Spleen (tissue), 7 donors: ENCODE measurements at regions not wholly inside any gene's neighbourhood (a gene's known extent, or its start where the extent isn't known, plus 50 kb on each side); places are given as distances from the start of the nearest gene placed in this dataset.

Source experiments
- CTCF ChIP-seq, 11 experiments: fragments of 200-600 bp in 7 of 11; fragments of 450-650 bp in 4 of 11; sonication (generic) in 4 of 11; IDR thresholded peaks in 8 of 11; conservative IDR thresholded peaks in 3 of 11; 1 replicate in 7 of 11; 2 replicates in 4 of 11; pipeline versions ENCODE4 v1.4.0 to v1.8.0; 2016 to 2021; ENCODE audit warnings: antibody characterized with exemption in 11 of 11, inconsistent platforms in 4 of 11, mild to moderate bottlenecking in 1 of 11
- POLR2A ChIP-seq, 3 donors: fragments of 450-650 bp; IDR thresholded peaks; one replicate each; pipeline ENCODE4 v1.5.1; 2017; ENCODE audit warnings: antibody characterized with exemption in 3 of 3, mild to moderate bottlenecking in 1 of 3
- POLR2AphosphoS5 ChIP-seq, 3 donors: sonication (generic); formaldehyde crosslinking; IDR thresholded peaks; one replicate each; pipeline ENCODE4 v1.5.1; 2017; ENCODE audit warnings: antibody characterized with exemption in 3 of 3
- donor health status: DM: no; HTN: no; CAD: no; lungs with moderate emphysema.
- donor health status: DM: no; HTN: no; CAD: no.
- donor health status: DM: no; HTN: no; CAD: no.

- no peak for TF ChIP-seq CTCF (IDR thresholded peaks at IDR 0.05 in 8 of 11, conservative IDR thresholded peaks at IDR 0.05 in 3 of 11)
- no peak for TF ChIP-seq POLR2A (IDR thresholded peaks at IDR 0.05)
- TF ChIP-seq POLR2AphosphoS5 (IDR thresholded peaks at IDR 0.05), result no peak
Measured at GRCh38 chr12:81859521-81859920, 100.4 kb upstream of the PPFIA2 start.
